ENCODE measurements at regions not wholly inside any gene's neighbourhood (a gene's known extent, or its start where the extent isn't known, plus 50 kb on each side); places are given as distances from the start of the nearest gene placed in this dataset.

DNA sequence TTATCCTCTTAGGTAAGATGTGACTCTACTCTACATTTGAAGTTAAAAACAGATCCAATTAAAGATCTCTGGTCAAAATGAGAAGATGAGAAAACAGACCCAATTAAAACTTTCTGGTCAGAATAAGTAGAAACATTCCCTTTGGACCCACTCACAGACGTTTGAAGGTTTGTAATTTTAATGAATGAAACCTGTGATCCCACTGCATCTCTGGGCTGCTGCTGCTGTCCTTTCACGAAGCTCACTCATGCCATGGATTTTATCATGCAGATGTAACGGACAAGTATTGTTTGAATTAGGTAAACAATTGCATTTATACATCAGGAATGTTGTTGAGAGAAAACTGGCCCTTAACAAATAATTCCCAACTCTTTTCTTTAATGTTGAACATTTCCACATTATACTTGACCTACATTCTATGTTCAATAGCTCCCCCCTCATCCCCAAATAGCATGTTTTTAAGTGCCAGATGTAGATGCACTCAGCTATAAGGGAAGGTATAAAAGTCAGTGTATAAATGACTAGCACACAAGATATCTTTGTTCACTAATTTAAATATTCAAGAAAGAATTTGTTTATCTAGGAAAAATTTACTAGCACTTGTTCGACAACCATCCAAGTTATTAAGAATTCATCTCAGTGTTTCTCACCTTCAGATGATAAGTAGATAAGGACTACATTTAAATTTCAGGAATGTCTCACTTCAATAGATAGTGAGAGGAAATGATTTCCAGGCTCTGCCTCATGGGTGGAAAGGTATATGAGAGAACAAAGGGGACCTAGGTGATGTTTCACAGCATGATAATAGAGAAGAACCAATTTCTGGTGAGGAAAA, 202.3 kb upstream of the LMNTD1 start:
- H3K9me3 ChIP-seq (ENCODE audit: insufficient read depth, low read length, severe bottlenecking): no peaks in the 10 kb centered on the region
- H4K20me1 ChIP-seq (ENCODE audit: insufficient read depth, low read length): no peaks in the 10 kb centered on the region
- no peak overlapping the region for H3K4me2 ChIP-seq (ENCODE audit: insufficient read depth, low read length)
- no peak overlapping the region for H3K27ac ChIP-seq (ENCODE audit: low read length)
- TF ChIP-seq, protein P1, sequence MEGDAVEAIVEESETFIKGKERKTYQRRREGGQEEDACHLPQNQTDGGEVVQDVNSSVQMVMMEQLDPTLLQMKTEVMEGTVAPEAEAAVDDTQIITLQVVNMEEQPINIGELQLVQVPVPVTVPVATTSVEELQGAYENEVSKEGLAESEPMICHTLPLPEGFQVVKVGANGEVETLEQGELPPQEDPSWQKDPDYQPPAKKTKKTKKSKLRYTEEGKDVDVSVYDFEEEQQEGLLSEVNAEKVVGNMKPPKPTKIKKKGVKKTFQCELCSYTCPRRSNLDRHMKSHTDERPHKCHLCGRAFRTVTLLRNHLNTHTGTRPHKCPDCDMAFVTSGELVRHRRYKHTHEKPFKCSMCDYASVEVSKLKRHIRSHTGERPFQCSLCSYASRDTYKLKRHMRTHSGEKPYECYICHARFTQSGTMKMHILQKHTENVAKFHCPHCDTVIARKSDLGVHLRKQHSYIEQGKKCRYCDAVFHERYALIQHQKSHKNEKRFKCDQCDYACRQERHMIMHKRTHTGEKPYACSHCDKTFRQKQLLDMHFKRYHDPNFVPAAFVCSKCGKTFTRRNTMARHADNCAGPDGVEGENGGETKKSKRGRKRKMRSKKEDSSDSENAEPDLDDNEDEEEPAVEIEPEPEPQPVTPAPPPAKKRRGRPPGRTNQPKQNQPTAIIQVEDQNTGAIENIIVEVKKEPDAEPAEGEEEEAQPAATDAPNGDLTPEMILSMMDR (IDR thresholded peaks at IDR 0.05; ENCODE audit: borderline replicate concordance, extremely low read depth, low read length, poor library complexity, severe bottlenecking): no peak
- TF ChIP-seq EZH2 (IDR thresholded peaks at IDR 0.05; ENCODE audit: borderline replicate concordance, low read depth, low read length, severe bottlenecking): no peak
- no peak overlapping the region for H3K9ac ChIP-seq (ENCODE audit: low read depth, low read length)
- H3K36me3 ChIP-seq (ENCODE audit: insufficient read depth, low read length): no peaks in the 10 kb centered on the region
- H3K27me3 ChIP-seq (ENCODE audit: insufficient read depth, low read length, poor library complexity): no peaks in the 10 kb centered on the region
- H3K4me3 ChIP-seq (ENCODE audit: low read depth in 1 of 2, low read length in 2 of 2): no peak overlapping the region
- H3K79me2 ChIP-seq (ENCODE audit: insufficient read depth, low read length): no peaks in the 10 kb centered on the region
- ATAC-seq (ENCODE audit: insufficient read depth, low read depth): no peak
- no peak for DNase-seq
- H2AFZ ChIP-seq (ENCODE audit: low read depth, low read length): no peak overlapping the region
- H3K4me1 ChIP-seq (ENCODE audit: insufficient read depth, low read length): no peaks in the 10 kb centered on the region

DNA sequence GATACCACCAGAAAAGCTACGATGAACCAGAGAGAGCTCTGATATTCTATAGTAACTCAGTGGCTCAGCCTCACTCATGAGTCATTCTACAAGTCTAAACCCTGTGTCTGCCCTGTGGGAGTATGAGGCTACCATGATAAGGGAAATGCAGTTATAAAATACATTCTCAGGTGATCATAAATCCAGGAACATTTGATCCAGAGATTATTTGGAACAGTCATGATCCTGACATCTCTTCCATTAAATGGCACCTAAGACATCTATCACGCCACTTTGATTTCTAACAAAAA, 202.6 kb upstream of the RASSF8 start:
- Histone ChIP-seq H3K27ac (ENCODE audit: low read length) (no peak overlapping the region), H3K36me3 (ENCODE audit: insufficient read depth, low read length) (no peaks in the 10 kb centered on the region), H3K4me2 (ENCODE audit: insufficient read depth, low read length) (no peak overlapping the region), H4K20me1 (ENCODE audit: insufficient read depth, low read length) (no peaks in the 10 kb centered on the region), H3K4me3 (ENCODE audit: low read depth in 1 of 2, low read length in 2 of 2) (no peak overlapping the region), H2AFZ (ENCODE audit: low read depth, low read length) (no peak overlapping the region), H3K27me3 (ENCODE audit: insufficient read depth, low read length, poor library complexity) (no peaks in the 10 kb centered on the region), H3K9ac (ENCODE audit: low read depth, low read length) (no peak overlapping the region), H3K4me1 (ENCODE audit: insufficient read depth, low read length) (no peaks in the 10 kb centered on the region), H3K79me2 (ENCODE audit: insufficient read depth, low read length) (no peaks in the 10 kb centered on the region), H3K9me3 (ENCODE audit: insufficient read depth, low read length, severe bottlenecking) (no peaks in the 10 kb centered on the region)
- no peak for ATAC-seq (ENCODE audit: insufficient read depth, low read depth)
- DNase-seq: no peak
- TF ChIP-seq, protein P1 (IDR thresholded peaks at IDR 0.05; ENCODE audit: borderline replicate concordance, extremely low read depth, low read length, poor library complexity, severe bottlenecking): no peak
- TF ChIP-seq EZH2 (IDR thresholded peaks at IDR 0.05; ENCODE audit: borderline replicate concordance, low read depth, low read length, severe bottlenecking): no peak

DNA sequence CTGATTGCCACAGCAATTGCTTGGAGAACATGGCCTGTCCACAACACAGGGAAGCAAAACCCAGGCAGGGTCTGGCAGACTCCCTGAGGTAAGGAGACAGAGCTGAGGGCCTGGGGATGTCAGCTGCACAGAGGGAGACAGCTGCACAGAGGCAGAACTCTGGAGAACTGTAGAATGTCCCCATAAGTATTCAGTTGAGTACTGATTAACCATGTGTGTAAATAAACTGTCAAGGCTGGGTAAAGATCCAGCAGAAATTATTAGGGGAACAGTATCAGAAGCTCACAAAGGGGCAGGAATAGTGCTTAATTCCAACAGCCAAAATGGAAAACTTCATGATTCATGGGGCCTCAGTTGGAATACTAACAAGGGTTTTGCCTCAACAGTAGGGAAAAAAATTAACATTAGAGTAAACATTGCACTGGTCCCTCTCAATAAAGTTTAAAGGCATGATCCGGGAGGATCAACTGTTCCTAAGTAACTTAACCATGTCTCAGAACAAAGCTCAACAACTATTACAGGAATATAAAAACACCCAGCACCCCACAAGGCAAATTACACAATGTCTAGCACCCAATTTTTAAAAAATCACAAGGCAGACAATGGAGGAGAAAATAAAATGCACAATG, 201.3 kb upstream of the RASSF8 start:
- Histone ChIP-seq H4K20me1 (ENCODE audit: insufficient read depth, low read length) (no peaks in the 10 kb centered on the region), H3K36me3 (ENCODE audit: insufficient read depth, low read length) (no peaks in the 10 kb centered on the region), H3K4me2 (ENCODE audit: insufficient read depth, low read length) (no peak overlapping the region), H3K27ac (ENCODE audit: low read length) (no peak overlapping the region), H2AFZ (ENCODE audit: low read depth, low read length) (no peak overlapping the region), H3K4me1 (ENCODE audit: insufficient read depth, low read length) (no peaks in the 10 kb centered on the region), H3K4me3 (ENCODE audit: low read depth in 1 of 2, low read length in 2 of 2) (no peak overlapping the region), H3K9ac (ENCODE audit: low read depth, low read length) (no peak overlapping the region), H3K79me2 (ENCODE audit: insufficient read depth, low read length) (no peaks in the 10 kb centered on the region), H3K27me3 (ENCODE audit: insufficient read depth, low read length, poor library complexity) (no peaks in the 10 kb centered on the region), H3K9me3 (ENCODE audit: insufficient read depth, low read length, severe bottlenecking) (no peaks in the 10 kb centered on the region)
- no peak for ATAC-seq (ENCODE audit: insufficient read depth, low read depth)
- no peak for DNase-seq
- no peak for TF ChIP-seq EZH2 (IDR thresholded peaks at IDR 0.05; ENCODE audit: borderline replicate concordance, low read depth, low read length, severe bottlenecking)
- TF ChIP-seq, protein P1 (IDR thresholded peaks at IDR 0.05; ENCODE audit: borderline replicate concordance, extremely low read depth, low read length, poor library complexity, severe bottlenecking): no peak

Measured in DND-41 (cell line).